ENCODE measurements at regions not wholly inside any gene's neighbourhood (a gene's known extent, or its start where the extent isn't known, plus 50 kb on each side); places are given as distances from the start of the nearest gene placed in this dataset.
"Not testable (repeated sequence)": the region's sequence is repeated elsewhere in the genome, so short reads cannot be mapped to it uniquely, and the experiment has no call there.

GRCh38 chr1:243061965-243062364 lies 193.1 kb downstream of the CEP170 start:
- TF ChIP-seq BCL11A (IDR thresholded peaks at IDR 0.05; ENCODE audit: low read depth, low read length); NKRF (conservative IDR thresholded peaks at IDR 0.05); CTCF (IDR thresholded peaks at IDR 0.05 in 2 of 3, conservative IDR thresholded peaks at IDR 0.05 in 1 of 3; ENCODE audit: control insufficient read depth in 2 of 3, extremely low read depth in 1 of 3, insufficient read depth in 1 of 3, low read depth in 3 of 3, low read length in 3 of 3); EP300 (IDR thresholded peaks at IDR 0.05; ENCODE audit: borderline replicate concordance in 1 of 2, control insufficient read depth in 1 of 2, low read depth in 2 of 2, low read length in 2 of 2); CREM (IDR thresholded peaks at IDR 0.05; ENCODE audit: low read depth); E2F8 (IDR thresholded peaks at IDR 0.05; ENCODE audit: low read depth, partially characterized antibody); NFYB (IDR thresholded peaks at IDR 0.05; ENCODE audit: insufficient read depth, low read depth, low read length); EGR1 (IDR thresholded peaks at IDR 0.05; ENCODE audit: borderline replicate concordance in 1 of 2, low read depth in 2 of 2, low read length in 2 of 2): not testable (repeated sequence)

Data from GM12878 (cell line).